ENCODE measurements at regions not wholly inside any gene's neighbourhood (a gene's known extent, or its start where the extent isn't known, plus 50 kb on each side); places are given as distances from the start of the nearest gene placed in this dataset.

GRCh38 chr6:160912411-160912810 is 79.2 kb upstream of the MAP3K4 start:
- Histone ChIP-seq H3K4me3 (ENCODE audit: low read length) (no peak overlapping the region), H3K27me3 (ENCODE audit: insufficient read depth, low read depth, low read length) (no peaks in the 10 kb centered on the region), H3K79me2 (replicated peaks; ENCODE audit: insufficient read depth, low read length) (no peaks in the 10 kb centered on the region), H3K9me3 (ENCODE audit: low read length) (no peaks in the 10 kb centered on the region), H3K4me2 (ENCODE audit: low read length) (no peak overlapping the region), H2AFZ (ENCODE audit: low read depth, low read length) (no peak overlapping the region), H4K20me1 (ENCODE audit: insufficient read depth) (no peaks in the 10 kb centered on the region), H3F3A (ENCODE audit: insufficient read depth, low read length, poor library complexity, severe bottlenecking) (no peaks in the 10 kb centered on the region), H3K9me2 (ENCODE audit: insufficient read depth, low read length) (no peaks in the 10 kb centered on the region), H3K36me3 (ENCODE audit: insufficient read depth, low read length) (no peaks in the 10 kb centered on the region), H3K9ac (ENCODE audit: low read length) (no peak overlapping the region), H3K27ac (ENCODE audit: low read length) (no peak overlapping the region)
- no peak for TF ChIP-seq POLR2AphosphoS5 (IDR thresholded peaks at IDR 0.05)
- TF ChIP-seq MXI1 (conservative IDR thresholded peaks at IDR 0.05; ENCODE audit: poor library complexity, severe bottlenecking): no peak
- TF ChIP-seq RAD21 (conservative IDR thresholded peaks at IDR 0.05): no peak
- no peak for TF ChIP-seq SMC3 (conservative IDR thresholded peaks at IDR 0.05; ENCODE audit: poor library complexity)
- no peak for TF ChIP-seq EZH2 (IDR thresholded peaks at IDR 0.05; ENCODE audit: borderline replicate concordance, insufficient read depth, low read length, poor library complexity, severe bottlenecking)
- TF ChIP-seq CTCF (IDR thresholded peaks at IDR 0.05; ENCODE audit: poor library complexity, severe bottlenecking): no peak
- TF ChIP-seq EP300 (conservative IDR thresholded peaks at IDR 0.05; ENCODE audit: poor library complexity, severe bottlenecking): no peak
- TF ChIP-seq REST (IDR thresholded peaks at IDR 0.05; ENCODE audit: borderline replicate concordance): no peak
- TF ChIP-seq TAF1 (IDR thresholded peaks at IDR 0.05; ENCODE audit: low read depth): no peak

GRCh38 chr6:160917572-160917971 is 74.0 kb upstream of the MAP3K4 start:
- H3K9ac ChIP-seq (ENCODE audit: low read length): no peak overlapping the region
- TF ChIP-seq POLR2AphosphoS5 (IDR thresholded peaks at IDR 0.05): no peak
- no peak for TF ChIP-seq EZH2 (IDR thresholded peaks at IDR 0.05; ENCODE audit: borderline replicate concordance, insufficient read depth, low read length, poor library complexity, severe bottlenecking)
- TF ChIP-seq EP300 (conservative IDR thresholded peaks at IDR 0.05; ENCODE audit: poor library complexity, severe bottlenecking): no peak
- TF ChIP-seq MXI1 (conservative IDR thresholded peaks at IDR 0.05; ENCODE audit: poor library complexity, severe bottlenecking): no peak
- no peaks in the 10 kb centered on the region for H3K9me2 ChIP-seq (ENCODE audit: insufficient read depth, low read length)
- H2AFZ ChIP-seq (ENCODE audit: low read depth, low read length): no peak overlapping the region
- H3K4me3 ChIP-seq (ENCODE audit: low read length): no peak overlapping the region
- H3K36me3 ChIP-seq (ENCODE audit: insufficient read depth, low read length): no peaks in the 10 kb centered on the region
- no peaks in the 10 kb centered on the region for H3F3A ChIP-seq (ENCODE audit: insufficient read depth, low read length, poor library complexity, severe bottlenecking)
- H3K79me2 ChIP-seq (replicated peaks; ENCODE audit: insufficient read depth, low read length): no peaks in the 10 kb centered on the region
- H3K27me3 ChIP-seq (ENCODE audit: insufficient read depth, low read depth, low read length): no peaks in the 10 kb centered on the region
- no peaks in the 10 kb centered on the region for H3K9me3 ChIP-seq (ENCODE audit: low read length)
- H3K27ac ChIP-seq (ENCODE audit: low read length): no peak overlapping the region
- no peak overlapping the region for H3K4me2 ChIP-seq (ENCODE audit: low read length)
- H4K20me1 ChIP-seq (ENCODE audit: insufficient read depth): no peaks in the 10 kb centered on the region

Data from neural cell (in vitro differentiated cells).